A673 (cell line): ENCODE measurements at regions not wholly inside any gene's neighbourhood (a gene's known extent, or its start where the extent isn't known, plus 50 kb on each side); places are given as distances from the start of the nearest gene placed in this dataset.

Experiments
- BruUV-seq: library from RNA; stranded (reverse); fragments of 400-500 nt; replicated peaks from 2 replicates; lab custom pipeline; 2021; lab: Mats Ljungman, UMichigan
- CTCF ChIA-PET: fragments of 300-600 bp; sonication (Branson Sonifier 250); formaldehyde crosslinking; loops from one replicate; lab custom pipeline; 2022; ENCODE audit warnings: antibody characterized with exemption; lab: Charles Lee
- POLR2A ChIA-PET: fragments of 300-600 bp; sonication (Branson Sonifier 250); formaldehyde crosslinking; loops from one replicate; lab custom pipeline; 2022; ENCODE audit warnings: antibody characterized with exemption; ENCODE audit not compliant: low non-redundant PET; lab: Charles Lee
- DNase-seq: peaks from one replicate; pipeline ENCODE4 v3.0.0-alpha.2; 2015; ENCODE audit warnings: low spot score
- H3K27ac ChIP-seq: fragments of 200-600 bp; sonication (generic); 2 replicates; pipeline ENCODE4 v1.5.1; 2016; ENCODE audit warnings: mixed run types, low read depth, mild to moderate bottlenecking, mixed read lengths, antibody characterized with exemption, low read length; ENCODE audit not compliant: poor library complexity, severe bottlenecking
- H3K27me3 ChIP-seq: fragments of 200-600 bp; sonication (generic); replicated peaks from 2 replicates; pipeline ENCODE4 v1.6.1; 2017; ENCODE audit warnings: mixed run types, low read depth, mild to moderate bottlenecking, mixed read lengths, antibody characterized with exemption, low read length; ENCODE audit not compliant: insufficient read depth, poor library complexity
- H3K36me3 ChIP-seq: fragments of 200-600 bp; sonication (generic); 2 replicates; pipeline ENCODE4 v1.6.1; 2016; ENCODE audit warnings: mixed run types, mild to moderate bottlenecking, mixed read lengths, antibody characterized with exemption, low read length; ENCODE audit not compliant: insufficient read depth, poor library complexity, severe bottlenecking
- H3K4me1 ChIP-seq: fragments of 200-600 bp; sonication (generic); 2 replicates; pipeline ENCODE4 v1.6.1; 2017; ENCODE audit warnings: mixed run types, mild to moderate bottlenecking, mixed read lengths, antibody characterized with exemption, low read length; ENCODE audit not compliant: insufficient read depth, poor library complexity, severe bottlenecking
- H3K4me3 ChIP-seq: fragments of 200-600 bp; sonication (generic); 2 replicates; pipeline ENCODE4 v1.5.1; 2016; ENCODE audit warnings: low read depth, mixed run types, mild to moderate bottlenecking, mixed read lengths, low read length; ENCODE audit not compliant: poor library complexity, severe bottlenecking
- H3K9me3 ChIP-seq: fragments of 200-600 bp; sonication (generic); 2 replicates; pipeline ENCODE4 v1.6.1; 2016; ENCODE audit warnings: mixed run types, low read depth, mild to moderate bottlenecking, mixed read lengths, antibody characterized with exemption, low read length; ENCODE audit not compliant: poor library complexity, severe bottlenecking
- CTCF ChIP-seq: fragments of 300-800, 200-600 bp; sonication (generic); conservative IDR thresholded peaks from 2 replicates; pipeline ENCODE4 v1.5.1; 2017; ENCODE audit warnings: low read depth, mild to moderate bottlenecking, antibody characterized with exemption, low read length, moderate library complexity, mixed read lengths
- EZH2 ChIP-seq: fragments of 200-600 bp; sonication (generic); IDR thresholded peaks from 2 replicates; pipeline ENCODE4 v1.6.1; 2017; ENCODE audit warnings: borderline replicate concordance, low read depth, mild to moderate bottlenecking, mixed read lengths, antibody characterized with exemption, low read length; ENCODE audit not compliant: poor library complexity, severe bottlenecking
- intact Hi-C: fragments of 100-400 bp; cut with micrococcal nuclease; formaldehyde crosslinking; loops from one replicate; pipeline ENCODE4 v1.10.0; 2022; ENCODE audit not compliant: unreplicated experiment

DNA sequence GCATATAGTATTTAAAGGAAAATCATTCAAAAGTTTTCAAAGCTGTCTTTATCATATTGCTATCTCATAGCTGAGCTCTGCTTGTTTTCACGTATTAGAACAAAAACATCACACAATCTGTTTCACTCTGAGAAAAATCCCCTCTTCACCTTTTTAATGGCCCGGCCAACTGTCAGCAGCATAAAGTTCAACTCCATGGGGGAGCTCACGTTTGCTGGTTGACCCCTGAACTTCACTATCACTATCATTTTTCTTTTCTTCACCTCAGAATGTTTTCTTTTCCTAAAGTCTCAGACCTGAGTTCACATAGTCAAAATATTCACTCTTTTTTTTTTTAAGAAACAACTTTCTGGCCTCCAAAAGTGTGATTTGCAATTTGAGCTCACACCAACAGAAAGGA is 374.4 kb upstream of the MARCKS start:
- no peak for DNase-seq
- no peaks in the 10 kb centered on the region for H3K9me3 ChIP-seq
- no peak for TF ChIP-seq EZH2
- no peak for TF ChIP-seq CTCF
- no peak overlapping the region for H3K4me3 ChIP-seq
- H3K27ac ChIP-seq: no peak overlapping the region
- ChIA-PET POLR2A (interaction anchor here (0.7 kb wide), 1 partner anchor 648 kb away, joined by 5 read pairs; no protein-coding TSS in a partner anchor), CTCF (no interaction called here)
- H3K36me3 ChIP-seq: no peaks in the 10 kb centered on the region
- H3K27me3 ChIP-seq: no peaks in the 10 kb centered on the region
- no TSS peak for BruUV-seq
- H3K4me1 ChIP-seq: no peaks in the 10 kb centered on the region
- intact Hi-C loops: no loop called here

- no peak for DNase-seq
- POLR2A ChIA-PET: no interaction called here
- CTCF ChIA-PET: no interaction called here
- H3K4me1 ChIP-seq: no peaks in the 10 kb centered on the region
- no peak overlapping the region for H3K27ac ChIP-seq
- H3K27me3 ChIP-seq: no peaks in the 10 kb centered on the region
- no peak overlapping the region for H3K4me3 ChIP-seq
- intact Hi-C loops: no loop called here
- no peak for TF ChIP-seq CTCF
- no peak for TF ChIP-seq EZH2
- BruUV-seq: no TSS peak
- no peaks in the 10 kb centered on the region for H3K36me3 ChIP-seq
- no peaks in the 10 kb centered on the region for H3K9me3 ChIP-seq
Measured at GRCh38 chr6:113486199-113486598, 370.9 kb upstream of the MARCKS start.

DNA sequence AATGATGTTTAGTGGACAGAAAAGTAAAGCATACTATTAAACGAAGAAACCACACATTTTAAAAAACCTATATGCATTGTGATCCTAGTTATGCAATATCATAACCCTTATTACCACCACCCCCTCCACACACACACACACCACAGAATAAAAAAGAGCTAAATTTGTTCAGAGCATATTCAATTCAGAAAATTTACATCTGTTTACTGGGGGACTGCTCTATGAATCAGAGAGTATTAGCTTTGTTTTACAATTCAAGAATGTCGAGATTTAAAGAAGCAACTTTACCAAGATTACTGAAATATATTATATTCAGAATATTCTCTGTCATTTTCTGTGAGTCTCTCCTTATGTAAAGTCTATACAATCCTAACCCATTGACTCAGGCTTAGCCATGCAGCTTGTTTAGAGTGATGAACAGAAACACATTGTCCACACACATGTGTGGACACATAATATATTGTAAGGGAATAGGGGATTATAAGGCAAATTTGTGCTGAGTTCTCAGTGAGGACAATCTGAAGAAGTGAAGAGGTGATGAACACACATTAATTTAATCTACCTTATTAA is 369.6 kb upstream of the MARCKS start:
- no peak overlapping the region for H3K27ac ChIP-seq
- no peaks in the 10 kb centered on the region for H3K36me3 ChIP-seq
- no peaks in the 10 kb centered on the region for H3K9me3 ChIP-seq
- H3K27me3 ChIP-seq: no peaks in the 10 kb centered on the region
- H3K4me1 ChIP-seq: no peaks in the 10 kb centered on the region
- CTCF ChIA-PET: no interaction called here
- DNase-seq: no peak
- H3K4me3 ChIP-seq: no peak overlapping the region
- intact Hi-C loops: no loop called here
- POLR2A ChIA-PET: no interaction called here
- TF ChIP-seq CTCF: no peak
- no peak for TF ChIP-seq EZH2
- BruUV-seq: no TSS peak
